HG03159 (cell line): ENCODE measurements at regions not wholly inside any gene's neighbourhood (a gene's known extent, or its start where the extent isn't known, plus 50 kb on each side); places are given as distances from the start of the nearest gene placed in this dataset.

Experiments used
- ATAC-seq: cut with Tn5 transposase; IDR thresholded peaks from one replicate; pipeline ENCODE4 v1.9.1; 2021; ENCODE audit warnings: mild to moderate bottlenecking, moderate library complexity; ENCODE audit not compliant: unreplicated experiment

DNA sequence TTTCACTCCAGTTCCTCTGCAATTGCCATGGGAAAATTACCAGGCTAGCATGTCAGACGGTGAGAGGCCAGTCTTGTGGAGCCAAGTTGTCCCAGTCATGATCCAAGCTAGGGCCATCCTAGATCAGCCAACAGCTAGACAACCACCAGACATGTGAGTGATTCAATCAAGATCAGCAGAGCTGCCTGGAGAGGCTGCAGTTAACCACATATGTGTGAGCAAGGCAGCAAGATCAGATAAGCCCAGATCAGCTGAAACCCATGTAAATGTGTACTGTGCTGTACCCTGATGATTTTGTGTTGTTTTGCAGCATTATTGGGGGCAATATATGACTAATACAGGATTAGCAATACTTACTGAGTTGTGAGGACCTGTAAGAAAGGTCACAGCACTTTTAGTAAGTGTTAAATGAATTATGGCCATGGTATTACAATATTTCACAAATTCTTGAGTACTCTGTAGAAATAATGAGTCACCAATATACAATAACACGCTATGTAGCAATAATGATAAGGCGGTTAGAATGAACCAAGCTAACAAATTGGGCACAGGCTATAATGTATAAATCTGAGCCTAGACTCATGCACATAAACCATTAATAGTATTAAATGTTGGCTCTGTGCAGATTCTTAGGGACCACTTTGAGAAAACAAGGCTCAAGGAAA is 91.4 kb downstream of the SUDS3 start:
- ATAC-seq, result no peak

GRCh38 chr12:118472940-118473339 is 96.6 kb downstream of the SUDS3 start:
- no peak for ATAC-seq

GRCh38 chr12:118480235-118480634 is 103.9 kb downstream of the SUDS3 start:
- no peak for ATAC-seq

DNA sequence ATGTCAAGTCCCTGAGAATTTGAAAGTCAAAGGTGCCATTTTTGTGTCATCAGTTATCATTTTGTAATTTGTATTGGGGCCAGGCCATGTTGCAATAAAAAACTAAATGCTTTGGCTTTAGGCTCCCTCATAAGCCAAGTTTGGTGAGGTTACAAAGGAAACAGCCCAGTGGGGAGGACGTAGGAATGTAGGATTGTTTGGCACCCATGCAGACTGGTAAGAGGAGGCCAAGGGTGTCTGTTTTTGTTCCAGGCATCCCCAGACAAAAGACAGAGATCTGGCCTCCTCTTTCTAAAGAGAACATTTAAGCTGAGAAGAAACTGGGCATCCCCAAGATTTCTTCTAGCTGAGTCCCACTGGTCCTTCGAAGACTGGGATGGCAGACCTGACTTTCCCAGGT is 111.7 kb downstream of the SUDS3 start:
- ATAC-seq, result no peak

DNA sequence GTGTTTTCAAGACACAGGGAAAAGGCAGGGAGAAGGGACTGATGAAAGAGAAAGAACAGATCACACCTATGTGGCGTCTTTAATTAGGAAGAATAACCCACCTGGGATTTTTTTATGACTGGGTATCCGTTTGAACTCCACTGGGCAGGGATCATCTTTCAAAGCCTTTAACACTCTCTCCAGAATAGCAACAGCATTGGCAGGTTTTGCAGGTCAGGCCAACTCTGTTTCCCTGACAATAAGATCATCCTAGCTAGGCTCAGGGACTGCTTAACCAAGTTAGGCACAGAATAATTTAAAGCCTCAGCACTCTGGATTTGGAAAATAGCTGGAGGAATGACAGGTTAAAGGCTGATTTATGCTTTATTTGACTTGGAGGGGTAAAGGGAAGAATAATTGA is 117.6 kb downstream of the SUDS3 start:
- ATAC-seq, result no peak

GRCh38 chr12:118494776-118495175 is 118.4 kb downstream of the SUDS3 start:
- no peak for ATAC-seq

GRCh38 chr12:118495296-118495695 is 118.9 kb downstream of the SUDS3 start:
- no peak for ATAC-seq

GRCh38 chr12:118498171-118498570 is 121.8 kb downstream of the SUDS3 start:
- no peak for ATAC-seq

DNA sequence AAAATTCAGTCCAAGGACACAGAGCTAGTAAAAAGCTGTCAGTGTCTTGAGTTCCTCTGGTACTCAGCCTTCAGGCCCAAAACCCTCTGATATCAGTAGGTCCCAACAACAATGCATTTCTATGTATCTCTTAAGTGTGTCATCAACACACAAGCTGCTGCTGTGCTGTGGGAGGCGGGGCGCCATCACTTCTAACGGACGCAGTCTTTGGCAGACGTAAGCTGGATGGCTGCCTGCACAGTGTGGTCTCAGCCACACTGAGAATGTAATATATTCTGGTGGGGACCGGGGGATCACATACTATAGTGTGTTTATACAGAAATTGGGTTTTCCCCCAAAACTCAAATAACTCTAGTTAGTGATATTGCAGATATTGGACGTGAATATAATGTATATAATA is 123.9 kb downstream of the SUDS3 start:
- ATAC-seq, result no peak

GRCh38 chr12:118501489-118501888 is 125.1 kb downstream of the SUDS3 start:
- no peak for ATAC-seq

- ATAC-seq, result no peak
Measured at GRCh38 chr12:118503476-118503875, 127.1 kb downstream of the SUDS3 start.

DNA sequence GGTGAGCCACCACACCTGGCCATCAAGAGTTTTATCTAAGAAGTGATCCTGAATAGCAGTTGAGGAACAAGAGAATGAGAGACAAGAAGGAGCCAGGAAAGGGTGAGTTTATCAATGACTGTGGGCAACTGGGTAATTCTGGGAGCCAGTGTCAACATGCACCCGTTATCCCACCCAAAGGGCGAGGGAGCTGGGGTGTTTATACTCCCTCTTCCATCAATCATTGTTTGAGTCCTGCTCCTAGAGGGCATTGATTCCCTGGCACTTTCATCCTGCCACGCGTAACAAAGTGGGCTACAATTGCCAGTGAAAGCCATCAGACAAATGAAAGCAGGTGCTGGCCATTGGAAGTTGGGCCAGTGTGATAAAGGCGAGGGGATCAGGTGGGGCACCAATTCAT is 136.3 kb downstream of the SUDS3 start:
- ATAC-seq, result no peak

GRCh38 chr12:118513611-118514010 is 137.3 kb downstream of the SUDS3 start:
- no peak for ATAC-seq

DNA sequence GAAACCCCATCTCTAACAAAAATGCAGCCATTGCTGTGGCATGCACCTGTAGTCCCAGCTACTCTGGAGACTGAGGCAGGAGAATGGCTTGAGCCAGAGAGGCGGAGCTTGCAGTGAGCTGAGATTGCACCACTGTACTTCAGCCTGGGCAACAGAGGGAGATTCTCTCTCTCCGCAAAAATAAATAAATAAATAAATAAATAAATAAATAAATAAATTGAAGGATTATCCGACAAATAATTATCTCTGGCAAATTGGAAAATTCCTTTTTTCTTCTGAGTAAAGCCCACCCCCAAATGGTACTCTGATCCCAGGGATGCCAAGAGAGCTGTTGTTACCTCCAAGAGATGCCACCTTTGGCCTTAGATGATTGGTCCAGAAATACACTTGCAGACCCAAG is 137.9 kb downstream of the SUDS3 start:
- ATAC-seq, result no peak

DNA sequence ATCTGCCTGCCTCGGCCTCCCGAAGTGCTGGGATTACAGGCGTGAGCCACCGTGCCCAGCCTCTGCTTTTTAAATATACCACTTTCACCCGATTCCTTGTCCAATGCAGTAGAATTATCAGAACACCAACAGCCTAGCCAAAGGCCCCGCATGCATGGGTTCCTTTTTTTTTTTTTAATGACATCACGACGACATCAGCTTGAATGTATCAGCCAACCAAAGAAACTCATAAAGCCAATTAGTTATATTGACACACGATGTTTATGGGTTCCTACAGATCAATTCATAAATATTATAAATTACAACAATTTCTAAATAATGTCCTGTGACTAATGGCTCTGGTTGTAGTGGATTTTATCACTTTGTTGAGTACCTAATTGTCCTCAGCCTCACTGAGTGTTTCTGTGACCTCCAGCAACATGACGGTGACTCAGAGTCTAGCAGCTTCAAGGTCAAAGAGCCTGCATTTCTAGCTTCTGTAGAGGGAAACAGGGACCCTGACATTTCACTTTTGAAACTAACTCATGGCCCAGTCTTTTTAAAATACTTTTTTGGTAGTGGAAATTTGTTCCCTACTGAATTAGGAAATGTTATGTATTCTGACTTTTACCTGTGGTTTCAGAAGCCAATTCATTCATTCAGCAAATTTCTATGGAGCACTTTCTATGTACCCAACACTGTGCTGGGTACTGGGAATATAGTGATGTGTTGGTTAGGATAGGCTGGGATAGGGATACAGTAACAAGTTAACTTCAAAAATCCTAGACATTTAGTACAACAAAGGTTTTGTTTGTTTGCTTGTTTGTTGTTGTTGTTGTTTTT is 144.1 kb downstream of the SUDS3 start:
- no peak for ATAC-seq

GRCh38 chr12:118521036-118521370 is 144.6 kb downstream of the SUDS3 start:
- no peak for ATAC-seq

- ATAC-seq, result no peak
Measured at GRCh38 chr12:118524446-118524845, 148.1 kb downstream of the SUDS3 start.

GRCh38 chr12:118525216-118525615 is 148.9 kb downstream of the SUDS3 start:
- ATAC-seq, result no peak

DNA sequence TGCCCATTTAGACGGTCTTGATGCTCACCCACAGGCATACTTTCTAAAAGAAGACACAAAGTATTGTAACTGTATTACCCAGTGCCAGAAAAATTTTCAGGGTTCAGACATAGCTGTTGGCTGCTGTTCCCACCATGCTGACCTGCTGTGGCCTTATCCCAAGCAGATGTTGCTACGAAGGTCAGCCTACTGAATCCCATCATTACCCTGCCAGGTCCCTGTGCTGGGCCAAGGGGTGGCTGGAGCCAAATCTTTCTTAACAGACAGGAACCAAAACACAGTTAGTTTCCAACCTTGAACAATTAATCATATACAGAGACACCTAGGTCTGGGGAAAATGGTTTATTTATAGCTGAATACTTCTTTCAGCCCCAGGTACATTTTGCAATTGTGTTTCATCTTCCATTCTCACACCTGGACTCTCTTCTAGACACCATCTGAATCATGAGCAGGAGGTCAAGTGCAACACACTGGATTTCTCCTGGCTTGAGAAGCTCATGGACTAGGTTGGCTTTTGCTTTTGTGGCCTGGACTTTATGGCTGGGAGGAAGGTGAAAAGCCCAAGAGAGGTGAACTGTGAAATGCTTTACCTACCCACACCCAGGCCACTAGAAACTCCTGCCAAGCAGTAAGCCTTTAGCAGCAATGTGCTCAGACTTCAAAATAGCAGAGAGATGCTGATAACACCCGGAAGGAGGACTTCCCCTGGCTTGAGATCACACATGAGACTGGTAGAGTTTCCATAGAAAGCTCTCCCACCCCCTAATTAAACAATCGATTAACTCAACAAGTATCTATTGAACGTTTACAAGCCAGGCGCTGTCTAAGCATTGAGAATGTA is 150.1 kb downstream of the SUDS3 start:
- ATAC-seq, result no peak

GRCh38 chr12:118527310-118527709 is 151.0 kb downstream of the SUDS3 start:
- ATAC-seq, result no peak

DNA sequence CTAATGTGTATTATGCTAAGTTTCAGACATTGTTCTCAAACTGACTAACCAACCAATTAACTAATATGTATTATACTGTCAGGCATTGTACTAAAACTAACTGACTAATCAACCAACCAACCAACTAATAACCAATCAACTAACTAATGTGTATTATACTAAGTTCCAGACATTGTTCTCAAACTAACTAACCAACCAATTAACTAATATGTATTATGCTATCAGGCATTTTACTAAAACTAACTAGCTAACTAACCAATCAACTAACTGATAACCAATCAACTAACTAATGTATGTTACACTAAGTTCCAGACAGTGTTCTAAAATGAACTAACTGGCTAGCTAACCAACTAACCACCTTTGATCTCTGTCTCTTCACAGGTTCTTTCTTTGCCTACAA is 152.3 kb downstream of the SUDS3 start:
- no peak for ATAC-seq

DNA sequence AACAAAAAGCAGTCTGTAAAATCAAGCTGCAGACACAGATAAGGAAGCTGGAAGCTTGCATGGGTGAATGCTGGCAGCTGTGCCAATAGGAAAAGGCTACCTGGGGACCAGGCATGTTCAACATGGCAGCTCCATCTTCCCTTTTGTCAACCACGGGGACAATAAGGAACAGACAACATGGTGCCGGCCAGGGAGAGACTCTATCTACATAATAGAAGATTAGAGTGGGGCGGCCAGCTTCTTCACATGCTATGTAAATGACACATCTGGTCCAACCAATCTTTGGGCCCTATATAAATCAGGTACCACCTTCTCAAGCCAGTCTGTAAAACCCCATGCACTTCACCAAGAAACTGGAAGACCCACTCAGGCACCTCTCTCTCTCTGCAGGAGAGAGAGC is 157.6 kb downstream of the SUDS3 start:
- no peak for ATAC-seq
